OCI-LY1 (cell line): ENCODE measurements at regions not wholly inside any gene's neighbourhood (a gene's known extent, or its start where the extent isn't known, plus 50 kb on each side); places are given as distances from the start of the nearest gene placed in this dataset.

Experiments
- H2AFZ ChIP-seq: fragments of 200-600 bp; sonication (generic), shearing (Covaris generic); 2 replicates; pipeline ENCODE4 v1.6.0; 2014; ENCODE audit warnings: antibody characterized with exemption, mild to moderate bottlenecking, low read length
- H3F3A ChIP-seq: fragments of 200-600 bp; sonication (generic), shearing (Covaris generic); 2 replicates; pipeline ENCODE4 v1.6.0; 2014; ENCODE audit warnings: mild to moderate bottlenecking, antibody characterized with exemption, low read length, moderate library complexity; ENCODE audit not compliant: insufficient read depth
- H3K27ac ChIP-seq: fragments of 200-600 bp; sonication (generic); 2 replicates; pipeline ENCODE4 v1.5.1; 2014; ENCODE audit warnings: low read length, mixed run types, mild to moderate bottlenecking, low read depth; ENCODE audit not compliant: poor library complexity, severe bottlenecking
- H3K27me3 ChIP-seq: fragments of 200-600 bp; sonication (generic); 2 replicates; pipeline ENCODE4 v1.6.0; 2014; ENCODE audit warnings: antibody characterized with exemption, mild to moderate bottlenecking, low read length, moderate library complexity; ENCODE audit not compliant: insufficient read depth
- H3K36me3 ChIP-seq: fragments of 200-600 bp; sonication (generic); 2 replicates; pipeline ENCODE4 v1.6.1; 2014; ENCODE audit warnings: mild to moderate bottlenecking, antibody characterized with exemption, low read length, moderate library complexity, mixed read lengths; ENCODE audit not compliant: insufficient read depth
- H3K4me1 ChIP-seq: fragments of 200-600 bp; sonication (generic); 2 replicates; pipeline ENCODE4 v1.5.1; 2014; ENCODE audit warnings: mild to moderate bottlenecking, low read length, moderate library complexity; ENCODE audit not compliant: insufficient read depth, severe bottlenecking
- H3K4me2 ChIP-seq: fragments of 200-600 bp; sonication (generic), shearing (Covaris generic); 2 replicates; pipeline ENCODE4 v1.6.1; 2014; ENCODE audit warnings: low read length
- H3K4me3 ChIP-seq: fragments of 200-600 bp; sonication (generic); 2 replicates; pipeline ENCODE4 v1.5.1; 2014; ENCODE audit warnings: low read length, low read depth, mild to moderate bottlenecking, mixed read lengths; ENCODE audit not compliant: poor library complexity, severe bottlenecking
- H3K79me2 ChIP-seq: fragments of 200-600 bp; shearing (Covaris generic); 2 replicates; pipeline ENCODE4 v1.6.1; 2016; ENCODE audit warnings: mixed run types, low read length, mixed read lengths; ENCODE audit not compliant: insufficient read depth
- H3K9ac ChIP-seq: fragments of 200-600 bp; sonication (generic), shearing (Covaris generic); 2 replicates; pipeline ENCODE4 v1.6.1; 2014; ENCODE audit warnings: mild to moderate bottlenecking, low read length, mixed read lengths
- H3K9me2 ChIP-seq: fragments of 200-600 bp; sonication (generic), shearing (Covaris generic); 2 replicates; pipeline ENCODE4 v1.6.1; 2014; ENCODE audit warnings: low read depth, mild to moderate bottlenecking, low read length, mixed read lengths
- H3K9me3 ChIP-seq: fragments of 200-600 bp; shearing (Covaris generic); 2 replicates; pipeline ENCODE4 v1.6.1; 2014; ENCODE audit warnings: low read length, mixed read lengths
- H4K20me1 ChIP-seq: fragments of 200-600 bp; sonication (generic), shearing (Covaris generic); 2 replicates; pipeline ENCODE4 v1.6.0; 2016; ENCODE audit warnings: mild to moderate bottlenecking, low read length; ENCODE audit not compliant: insufficient read depth
- CTCF ChIP-seq: fragments of 200-600 bp; sonication (generic), shearing (Covaris generic); IDR thresholded peaks from 2 replicates; pipeline ENCODE4 v1.5.1; 2017; ENCODE audit warnings: mild to moderate bottlenecking, antibody characterized with exemption, low read length, moderate library complexity, mixed read lengths
- EZH2 ChIP-seq: fragments of 200-600 bp; sonication (generic), shearing (Covaris generic); IDR thresholded peaks from 2 replicates; pipeline ENCODE4 v1.8.0; 2017; ENCODE audit warnings: borderline replicate concordance, mixed run types, mild to moderate bottlenecking, antibody characterized with exemption, low read length, moderate library complexity, mixed read lengths

- H3K9me2 ChIP-seq = no peaks in the 10 kb centered on the region
- H4K20me1 ChIP-seq = no peaks in the 10 kb centered on the region
- no peaks in the 10 kb centered on the region for H3K36me3 ChIP-seq
- no peak overlapping the region for H3K4me2 ChIP-seq
- no peaks in the 10 kb centered on the region for H3K9me3 ChIP-seq
- H3K4me1 ChIP-seq = no peaks in the 10 kb centered on the region
- H3K9ac ChIP-seq = no peak overlapping the region
- TF ChIP-seq EZH2 (no peak), CTCF (no peak)
- no peaks in the 10 kb centered on the region for H3F3A ChIP-seq
- H3K27me3 ChIP-seq = no peaks in the 10 kb centered on the region
- no peaks in the 10 kb centered on the region for H3K79me2 ChIP-seq
- H2AFZ ChIP-seq = no peak overlapping the region
- H3K4me3 ChIP-seq = no peak overlapping the region
- no peak overlapping the region for H3K27ac ChIP-seq
These were observed 1093.9 kb upstream of the CDH6 start for GRCh38 chr5:30099634-30100033.

GRCh38 chr5:30098940-30099339 lies 1094.5 kb upstream of the CDH6 start:
- Histone ChIP-seq H3F3A (no peaks in the 10 kb centered on the region), H3K27ac (no peak overlapping the region), H3K4me1 (no peaks in the 10 kb centered on the region), H3K4me2 (no peak overlapping the region), H3K27me3 (no peaks in the 10 kb centered on the region), H3K36me3 (no peaks in the 10 kb centered on the region), H2AFZ (no peak overlapping the region), H3K9me3 (no peaks in the 10 kb centered on the region), H3K4me3 (no peak overlapping the region), H3K9ac (no peak overlapping the region), H3K79me2 (no peaks in the 10 kb centered on the region), H3K9me2 (no peaks in the 10 kb centered on the region), H4K20me1 (no peaks in the 10 kb centered on the region)
- TF ChIP-seq CTCF = no peak
- no peak for TF ChIP-seq EZH2

- Histone ChIP-seq H3F3A (no peaks in the 10 kb centered on the region), H3K9ac (no peak overlapping the region), H3K4me3 (no peak overlapping the region), H3K27me3 (no peaks in the 10 kb centered on the region), H3K4me2 (no peak overlapping the region), H3K36me3 (no peaks in the 10 kb centered on the region), H3K9me3 (no peaks in the 10 kb centered on the region), H4K20me1 (no peaks in the 10 kb centered on the region), H3K9me2 (no peaks in the 10 kb centered on the region), H3K27ac (no peak overlapping the region), H3K4me1 (no peaks in the 10 kb centered on the region), H3K79me2 (no peaks in the 10 kb centered on the region), H2AFZ (no peak overlapping the region)
- TF ChIP-seq CTCF (no peak), EZH2 (no peak)
These were observed 1100.9 kb upstream of the CDH6 start for GRCh38 chr5:30092548-30092947.
